H9 (cell line): ENCODE measurements at regions not wholly inside any gene's neighbourhood (a gene's known extent, or its start where the extent isn't known, plus 50 kb on each side); places are given as distances from the start of the nearest gene placed in this dataset.

Experiments
- DNase-seq: peaks from one replicate; pipeline ENCODE4 v3.0.0-alpha.2; 2017
- H2AFZ ChIP-seq: one replicate; pipeline ENCODE4 v1.6.1; 2013; ENCODE audit warnings: mild to moderate bottlenecking, low read length, control low read depth, moderate library complexity
- H2AK5ac ChIP-seq: 2 replicates; pipeline ENCODE4 v1.6.1; 2013; ENCODE audit warnings: low read length, control low read depth, mixed read lengths; ENCODE audit not compliant: insufficient read length
- H2BK120ac ChIP-seq: one replicate; pipeline ENCODE4 v1.6.1; 2013; ENCODE audit warnings: low read depth, mild to moderate bottlenecking, low read length, control low read depth, inconsistent platforms; ENCODE audit not compliant: poor library complexity, severe bottlenecking
- H2BK12ac ChIP-seq: 2 replicates; pipeline ENCODE4 v1.6.1; 2013; ENCODE audit warnings: low read length, control low read depth, mixed read lengths, low read depth; ENCODE audit not compliant: insufficient read length
- H2BK15ac ChIP-seq: 2 replicates; pipeline ENCODE4 v1.6.1; 2013; ENCODE audit warnings: low read depth, low read length, control low read depth
- H2BK20ac ChIP-seq: one replicate; pipeline ENCODE4 v1.6.1; 2013; ENCODE audit warnings: low read depth, mild to moderate bottlenecking, low read length, control low read depth, inconsistent platforms; ENCODE audit not compliant: poor library complexity, severe bottlenecking
- H2BK5ac ChIP-seq: 2 replicates; pipeline ENCODE4 v1.6.1; 2013; ENCODE audit warnings: low read length, control low read depth, mixed read lengths; ENCODE audit not compliant: insufficient read length
- H3K14ac ChIP-seq: 2 replicates; pipeline ENCODE4 v1.6.1; 2013; ENCODE audit warnings: low read length, control low read depth; ENCODE audit not compliant: insufficient read depth
- H3K18ac ChIP-seq: 2 replicates; pipeline ENCODE4 v1.6.1; 2013; ENCODE audit warnings: low read depth, mild to moderate bottlenecking, mixed read lengths, low read length, control low read depth; ENCODE audit not compliant: insufficient read length
- H3K23ac ChIP-seq: 2 replicates; pipeline ENCODE4 v1.6.1; 2013; ENCODE audit warnings: low read length, control low read depth, mixed read lengths, low read depth; ENCODE audit not compliant: insufficient read length
- H3K23me2 ChIP-seq: 2 replicates; pipeline ENCODE4 v1.6.1; 2013; ENCODE audit warnings: low read depth, mild to moderate bottlenecking, mixed read lengths, low read length, control low read depth; ENCODE audit not compliant: insufficient read length, poor library complexity, severe bottlenecking
- H3K27ac ChIP-seq: 2 replicates; pipeline ENCODE4 v1.5.1; 2013; ENCODE audit warnings: low read length, control low read depth, mixed read lengths, low read depth; ENCODE audit not compliant: insufficient read length
- H3K27me3 ChIP-seq: 2 replicates; pipeline ENCODE4 v1.6.1; 2013; ENCODE audit warnings: low read length, control low read depth, inconsistent platforms; ENCODE audit not compliant: insufficient read depth
- H3K4ac ChIP-seq: 2 replicates; pipeline ENCODE4 v1.6.1; 2013; ENCODE audit warnings: low read depth, mild to moderate bottlenecking, control low read depth, inconsistent platforms, low read length, moderate library complexity
- H3K4me1 ChIP-seq: 2 replicates; pipeline ENCODE4 v1.6.1; 2013; ENCODE audit warnings: low read length, control low read depth, inconsistent platforms; ENCODE audit not compliant: insufficient read depth
- H3K4me2 ChIP-seq: 2 replicates; pipeline ENCODE4 v1.6.1; 2013; ENCODE audit warnings: low read length, control low read depth, mixed read lengths; ENCODE audit not compliant: insufficient read length, insufficient read depth
- H3K56ac ChIP-seq: 2 replicates; pipeline ENCODE4 v1.6.1; 2013; ENCODE audit warnings: low read depth, mild to moderate bottlenecking, mixed read lengths, low read length, control low read depth; ENCODE audit not compliant: insufficient read length
- H3K79me1 ChIP-seq: 2 replicates; pipeline ENCODE4 v1.6.1; 2013; ENCODE audit warnings: low read depth, mild to moderate bottlenecking, moderate library complexity, low read length, control low read depth, inconsistent platforms; ENCODE audit not compliant: insufficient read depth, poor library complexity, severe bottlenecking
- H3K79me2 ChIP-seq: 2 replicates; pipeline ENCODE4 v1.6.1; 2013; ENCODE audit warnings: low read length, control low read depth, inconsistent platforms; ENCODE audit not compliant: insufficient read depth
- H3K9ac ChIP-seq: 2 replicates; pipeline ENCODE4 v1.6.1; 2013; ENCODE audit warnings: low read length, control low read depth, mixed read lengths; ENCODE audit not compliant: insufficient read length; ENCODE audit errors: extremely low read depth
- H3K9me3 ChIP-seq: one replicate; pipeline ENCODE4 v1.6.1; 2013; ENCODE audit warnings: low read depth, low read length, inconsistent platforms; ENCODE audit not compliant: control insufficient read depth
- H3T11ph ChIP-seq: one replicate; pipeline ENCODE4 v1.6.1; 2013; ENCODE audit warnings: mild to moderate bottlenecking, low read length, control low read depth, inconsistent platforms
- H4K20me1 ChIP-seq: one replicate; pipeline ENCODE4 v1.6.1; 2013; ENCODE audit not compliant: control insufficient read depth, insufficient read length, insufficient read depth
- H4K5ac ChIP-seq: 2 replicates; pipeline ENCODE4 v1.6.1; 2013; ENCODE audit warnings: low read depth, mild to moderate bottlenecking, mixed read lengths, low read length, control low read depth; ENCODE audit not compliant: insufficient read length
- H4K8ac ChIP-seq: replicated peaks from 2 replicates; pipeline ENCODE4 v1.6.1; 2013; ENCODE audit warnings: low read length, control low read depth, mixed read lengths, low read depth; ENCODE audit not compliant: insufficient read length
- H4K91ac ChIP-seq: 2 replicates; pipeline ENCODE4 v1.6.1; 2013; ENCODE audit warnings: low read depth, mild to moderate bottlenecking, moderate library complexity, mixed read lengths, low read length, control low read depth; ENCODE audit not compliant: insufficient read length
- H3K27ac Mint-ChIP-seq, 3 experiments: 2 replicates in 2 of 3; 3 replicates in 1 of 3; pipeline ENCODE4 v1.8.0; 2020 to 2021; ENCODE audit warnings: mixed read lengths in 3 of 3, mild to moderate bottlenecking in 1 of 3, moderate library complexity in 1 of 3
- H3K27me3 Mint-ChIP-seq: 2 replicates; pipeline ENCODE4 v1.8.0; 2021; ENCODE audit warnings: low read depth, mild to moderate bottlenecking, moderate library complexity, mixed read lengths
- H3K36me3 Mint-ChIP-seq, 3 experiments: 2 replicates in 2 of 3; 3 replicates in 1 of 3; pipeline ENCODE4 v1.8.0; 2020 to 2021; ENCODE audit warnings: low read depth in 3 of 3, mixed read lengths in 3 of 3; ENCODE audit not compliant: insufficient read depth in 1 of 3
- H3K4me1 Mint-ChIP-seq, 2 experiments: 2 replicates each; pipeline ENCODE4 v1.8.0; 2020; ENCODE audit warnings: mixed read lengths in 2 of 2
- H3K4me3 Mint-ChIP-seq, 2 experiments: 2 replicates in 1 of 2; 3 replicates in 1 of 2; pipeline ENCODE4 v1.8.0; 2020 to 2021; ENCODE audit warnings: mild to moderate bottlenecking in 2 of 2, mixed read lengths in 2 of 2, moderate library complexity in 1 of 2
- H3K9me3 Mint-ChIP-seq, 2 experiments: 2 replicates in 1 of 2; 3 replicates in 1 of 2; pipeline ENCODE4 v1.8.0; 2020; ENCODE audit warnings: mild to moderate bottlenecking in 2 of 2, mixed read lengths in 2 of 2, moderate library complexity in 1 of 2
- CTCF ChIP-seq: fragments of 200-600 bp; sonication (generic); conservative IDR thresholded peaks from 3 replicates; pipeline ENCODE4 v1.8.0; 2021; ENCODE audit warnings: antibody characterized with exemption, mild to moderate bottlenecking
- WGBS: extraction: QIAGEN DNeasy Blood & Tissue Kit; methylation state at CpG from one replicate; pipeline ENCODE4 v1.1.7; 2013; ENCODE audit warnings: missing lambda C conversion rate, low lambda C conversion rate, mixed read lengths; ENCODE audit not compliant: insufficient read length; ENCODE audit errors: extremely low coverage; 5-methylcytosine and 5-hydroxymethylcytosine counted together

GRCh38 chr15:98289747-98290146 lies 329.2 kb downstream of the ARRDC4 start:
- H3K27ac Mint-ChIP-seq = no peak overlapping the region
- Histone ChIP-seq H2AK5ac (no peak overlapping the region), H3K56ac (no peak overlapping the region), H2BK20ac (no peak overlapping the region), H2BK12ac (no peak overlapping the region), H3K9ac (no peak overlapping the region), H4K8ac (no peak overlapping the region), H2BK120ac (no peak overlapping the region), H4K5ac (no peak overlapping the region), H3K27ac (no peak overlapping the region), H3K4ac (no peak overlapping the region), H3K9me3 (no peaks in the 10 kb centered on the region), H2AFZ (no peak overlapping the region), H2BK5ac (no peak overlapping the region), H3K79me1 (no peaks in the 10 kb centered on the region), H3K23ac (no peak overlapping the region), H3K23me2 (peaks cover 4% of the 10 kb centered on the region), H3T11ph (no peak overlapping the region), H2BK15ac (no peak overlapping the region), H3K4me1 (no peaks in the 10 kb centered on the region), H3K18ac (no peak overlapping the region), H4K91ac (no peak overlapping the region), H3K14ac (no peak overlapping the region), H3K27me3 (no peaks in the 10 kb centered on the region; the same call in 1 of the 2 replicates), H3K79me2 (no peaks in the 10 kb centered on the region), H3K4me2 (no peak overlapping the region), H4K20me1 (no peaks in the 10 kb centered on the region)
- H3K27me3 Mint-ChIP-seq = peaks cover 26% of the 10 kb centered on the region
- no peaks in the 10 kb centered on the region for H3K36me3 Mint-ChIP-seq
- no peak for DNase-seq
- H3K4me3 Mint-ChIP-seq = no peak overlapping the region
- no peak for TF ChIP-seq CTCF
- no CpG with 5 or more reads among the region's 3 CpGs for WGBS
- H3K4me1 Mint-ChIP-seq = peaks cover 0 to 4% of the 10 kb centered on the region in 2 experiments; a peak in 2 of 4 replicates
- H3K9me3 Mint-ChIP-seq = no peaks in the 10 kb centered on the region
